GM12878 (cell line): ENCODE measurements at regions not wholly inside any gene's neighbourhood (a gene's known extent, or its start where the extent isn't known, plus 50 kb on each side); places are given as distances from the start of the nearest gene placed in this dataset.

Experiments
- ATAC-seq: fragments of 200-7000 bp; cut with Tn5 transposase; 3 replicates; pipeline ENCODE4 v1.9.1; 2020; ENCODE audit warnings: mild to moderate bottlenecking, moderate library complexity
- BruUV-seq: library from RNA; stranded (reverse); fragments of 400-500 nt; replicated peaks from 2 replicates; lab custom pipeline; 2021; lab: Mats Ljungman, UMichigan
- CTCF ChIA-PET: fragments of 300-600 bp; sonication (Branson Sonifier 250); formaldehyde crosslinking; extraction: SDS; loops from one replicate; lab custom pipeline; 2021; ENCODE audit warnings: inconsistent platforms; lab: Yijun Ruan, JAX
- POLR2A ChIA-PET: fragments of 350-600 bp; formaldehyde crosslinking; extraction: SDS; loops from one replicate; lab custom pipeline; 2021; ENCODE audit warnings: inconsistent platforms; lab: Charles Lee
- RAD21 ChIA-PET: fragments of 300-600 bp; sonication (Branson Sonifier 250); formaldehyde crosslinking; loops from one replicate; lab custom pipeline; 2023; ENCODE audit warnings: antibody characterized with exemption; ENCODE audit not compliant: unreplicated experiment; lab: Charles Lee
- SMC1A ChIA-PET: fragments of 300-600 bp; sonication (Branson Sonifier 250); formaldehyde crosslinking; loops from one replicate; lab custom pipeline; 2023; ENCODE audit not compliant: unreplicated experiment, uncharacterized antibody; lab: Charles Lee
- DNase-seq: peaks from one replicate; pipeline ENCODE4 v3.0.0-alpha.2; 2011; ENCODE audit warnings: low read depth, low spot score
- FAIRE-seq: peaks from 3 replicates; lab custom pipeline; 2011; peaks lifted over from hg19 to GRCh38; lab: Jason Lieb, UNC
- H2AFZ ChIP-seq: 2 replicates; pipeline ENCODE4 v1.6.0; 2011; ENCODE audit warnings: low read depth, low read length, control low read depth; ENCODE audit not compliant: control insufficient read depth
- H3K27ac ChIP-seq: 2 replicates; pipeline ENCODE4 v1.5.1; 2011; ENCODE audit warnings: control low read depth; ENCODE audit not compliant: control insufficient read depth, insufficient read depth
- H3K27me3 ChIP-seq, 2 experiments: replicated peaks in 1 of 2; 2 replicates each; pipeline versions ENCODE4 v1.6.0 to v1.6.1; 2011; ENCODE audit warnings: low read length in 1 of 2; ENCODE audit not compliant: control insufficient read depth in 2 of 2, insufficient read depth in 2 of 2
- H3K36me3 ChIP-seq, 2 experiments: 2 replicates each; pipeline ENCODE4 v1.5.1; 2011; ENCODE audit warnings: low read length in 1 of 2; ENCODE audit not compliant: control insufficient read depth in 2 of 2, insufficient read depth in 2 of 2
- H3K4me1 ChIP-seq: 2 replicates; pipeline ENCODE4 v1.6.1; 2011; ENCODE audit warnings: mild to moderate bottlenecking, low read length, moderate library complexity, mixed read lengths; ENCODE audit not compliant: control insufficient read depth, insufficient read depth
- H3K4me2 ChIP-seq: 2 replicates; pipeline ENCODE4 v1.6.0; 2011; ENCODE audit warnings: control low read depth; ENCODE audit not compliant: control insufficient read depth, insufficient read depth
- H3K4me3 ChIP-seq: fragments of 200-600 bp; sonication (generic); 2 replicates; pipeline ENCODE4 v1.5.1; 2016
- H3K79me2 ChIP-seq: 2 replicates; pipeline ENCODE4 v1.6.0; 2011; ENCODE audit warnings: low read length; ENCODE audit not compliant: control insufficient read depth, insufficient read depth
- H3K9ac ChIP-seq: 2 replicates; pipeline ENCODE4 v1.8.0; 2011; ENCODE audit warnings: low read length, control low read depth, mixed read lengths; ENCODE audit not compliant: control insufficient read depth, insufficient read depth
- H3K9me3 ChIP-seq: replicated peaks from 3 replicates; pipeline ENCODE4 v1.5.1; 2011; ENCODE audit warnings: mild to moderate bottlenecking, low read length; ENCODE audit not compliant: control insufficient read depth, insufficient read depth
- H4K20me1 ChIP-seq: 2 replicates; pipeline ENCODE4 v1.6.0; 2011; ENCODE audit not compliant: control insufficient read depth, insufficient read depth
- ASH2L ChIP-seq: fragments of 300-600, 200-600 bp; sonication (generic); IDR thresholded peaks from 2 replicates; pipeline ENCODE4 v1.6.1; 2017; ENCODE audit warnings: low read depth, mild to moderate bottlenecking, borderline replicate concordance
- BCL11A ChIP-seq: IDR thresholded peaks from 2 replicates; pipeline ENCODE4 v1.6.1; 2011; ENCODE audit warnings: low read depth, low read length
- FOS ChIP-seq: IDR thresholded peaks from 3 replicates; pipeline ENCODE4 v1.6.1; 2011; ENCODE audit warnings: borderline replicate concordance; ENCODE audit not compliant: insufficient read length; ENCODE audit errors: extremely low read depth
- FOXM1 ChIP-seq: IDR thresholded peaks from 2 replicates; pipeline ENCODE4 v1.6.1; 2012; ENCODE audit warnings: low read depth, mild to moderate bottlenecking, inconsistent platforms, low read length, moderate library complexity
- HDAC2 ChIP-seq: fragments of 200-600 bp; sonication (generic); IDR thresholded peaks from 2 replicates; pipeline ENCODE4 v1.6.1; 2017
- RB1 ChIP-seq: fragments of 450-650 bp; formaldehyde crosslinking; IDR thresholded peaks from 2 replicates; pipeline ENCODE4 v1.6.1; 2017; ENCODE audit warnings: mild to moderate bottlenecking, borderline replicate concordance
- SMARCA5 ChIP-seq: fragments of 450-650 bp; IDR thresholded peaks from 2 replicates; pipeline ENCODE4 v1.6.1; 2017; ENCODE audit warnings: mild to moderate bottlenecking
- TAF1 ChIP-seq: IDR thresholded peaks from 2 replicates; pipeline ENCODE4 v1.6.1; 2011; ENCODE audit warnings: mild to moderate bottlenecking, low read depth, low read length, borderline replicate concordance
- WRNIP1 ChIP-seq: IDR thresholded peaks from 2 replicates; pipeline ENCODE4 v1.6.1; 2011; ENCODE audit warnings: low read depth, low read length, improper control_type of control experiment, borderline replicate concordance
- YBX1 ChIP-seq: fragments of 450-650 bp; IDR thresholded peaks from 2 replicates; pipeline ENCODE4 v1.6.1; 2016; ENCODE audit warnings: antibody characterized with exemption
- ZZZ3 ChIP-seq: IDR thresholded peaks from 2 replicates; pipeline ENCODE4 v1.6.1; 2011; ENCODE audit warnings: low read depth; ENCODE audit not compliant: control insufficient read depth, insufficient read length
- WGBS: methylation state at CpG from one replicate; pipeline ENCODE4 v1.1.6; 2016; ENCODE audit warnings: low lambda C conversion rate; ENCODE audit not compliant: insufficient replicate concordance, insufficient coverage; ENCODE audit errors: missing lambda C conversion rate; 5-methylcytosine and 5-hydroxymethylcytosine counted together
- in situ Hi-C: fragments of 300-500 bp; cut with MboI; formaldehyde crosslinking; loops from 9 replicates; pipeline ENCODE4 v1.14.3; 2018; ENCODE audit warnings: mixed read lengths
- intact Hi-C: fragments of 100-400 bp; cut with micrococcal nuclease; formaldehyde crosslinking; loops from one replicate; pipeline ENCODE4 v1.14.2; 2022; ENCODE audit not compliant: unreplicated experiment

DNA sequence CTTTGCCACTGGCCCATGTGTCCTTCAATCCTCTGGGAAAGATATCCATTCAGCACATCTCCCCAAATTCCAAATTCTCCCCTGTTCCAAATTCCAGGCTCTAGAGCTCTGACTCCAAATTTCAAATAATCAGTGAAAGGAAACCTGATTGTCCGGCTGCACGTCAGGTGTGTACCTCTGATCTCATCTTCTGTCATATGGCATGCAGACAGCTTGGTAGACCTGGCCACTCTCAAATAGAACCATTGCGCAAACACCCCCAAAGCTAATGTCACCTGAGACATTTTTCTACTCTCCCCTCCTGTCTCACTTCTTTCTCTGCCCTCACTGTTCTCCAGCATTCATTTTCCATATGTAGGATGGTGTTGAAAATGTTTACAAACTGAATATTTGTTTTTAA lies 337.0 kb upstream of the DYNLRB2 start:
- ChIA-PET CTCF (no interaction called here), SMC1A (no interaction called here), POLR2A (no interaction called here), RAD21 (no interaction called here)
- ATAC-seq (no peak), FAIRE-seq (no peak), DNase-seq (no peak)
- Histone ChIP-seq H3K36me3 (no peaks in the 10 kb centered on the region), H3K27me3 (0 out of 4 replicates have a peak, but pooled peaks cover 0 to 4% of the 10 kb centered on the region in 2 experiments), H3K9me3 (no peaks in the 10 kb centered on the region), H2AFZ (no peak overlapping the region), H3K27ac (no peak overlapping the region), H3K4me2 (no peak overlapping the region), H4K20me1 (no peaks in the 10 kb centered on the region), H3K9ac (no peak overlapping the region), H3K4me1 (no peaks in the 10 kb centered on the region), H3K79me2 (no peaks in the 10 kb centered on the region), H3K4me3 (no peak overlapping the region)
- in situ Hi-C loops = no loop called here
- no peak for TF ChIP-seq YBX1
- no peak for TF ChIP-seq ZZZ3
- no peak for TF ChIP-seq ASH2L
- TF ChIP-seq BCL11A = no peak
- TF ChIP-seq HDAC2 = no peak
- no peak for TF ChIP-seq FOS
- no peak for TF ChIP-seq WRNIP1
- TF ChIP-seq RB1 = no peak
- TF ChIP-seq TAF1 = no peak
- TF ChIP-seq FOXM1 = no peak
- TF ChIP-seq SMARCA5 = no peak
- WGBS = 51% methylated on average over 3 of the region's 3 CpGs
- BruUV-seq = no TSS peak
- intact Hi-C loops = no loop called here
